GM12873 (cell line): ENCODE measurements at regions not wholly inside any gene's neighbourhood (a gene's known extent, or its start where the extent isn't known, plus 50 kb on each side); places are given as distances from the start of the nearest gene placed in this dataset.

Source experiments
- TF ChIP-seq, protein P1 (sequence below): IDR thresholded peaks from 2 replicates; pipeline ENCODE4 v1.5.1; 2012; ENCODE audit warnings: low read depth, mild to moderate bottlenecking, moderate library complexity, low read length, control low read depth; ENCODE audit not compliant: insufficient read depth; ENCODE audit errors: missing control alignments

DNA sequence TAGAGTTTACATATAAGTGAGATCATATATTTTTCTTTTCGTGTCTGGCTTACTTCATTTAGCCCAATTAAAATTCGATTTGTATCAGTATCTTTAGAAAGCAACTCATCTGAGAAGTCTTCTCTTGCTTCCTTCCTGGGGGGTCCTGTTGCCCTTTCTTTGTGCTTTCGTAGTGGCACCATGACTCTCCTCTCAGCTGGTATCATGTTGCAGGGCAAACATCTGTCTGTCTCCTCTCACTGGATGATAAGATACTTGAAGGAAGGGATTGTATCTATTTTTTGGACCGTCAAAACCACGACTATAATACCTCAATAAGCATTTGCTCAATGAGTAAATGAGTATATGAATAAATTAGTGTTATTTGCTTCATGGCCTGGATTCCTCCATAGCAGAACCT lies 382.5 kb upstream of the SORCS1 start:
- TF ChIP-seq, protein P1, sequence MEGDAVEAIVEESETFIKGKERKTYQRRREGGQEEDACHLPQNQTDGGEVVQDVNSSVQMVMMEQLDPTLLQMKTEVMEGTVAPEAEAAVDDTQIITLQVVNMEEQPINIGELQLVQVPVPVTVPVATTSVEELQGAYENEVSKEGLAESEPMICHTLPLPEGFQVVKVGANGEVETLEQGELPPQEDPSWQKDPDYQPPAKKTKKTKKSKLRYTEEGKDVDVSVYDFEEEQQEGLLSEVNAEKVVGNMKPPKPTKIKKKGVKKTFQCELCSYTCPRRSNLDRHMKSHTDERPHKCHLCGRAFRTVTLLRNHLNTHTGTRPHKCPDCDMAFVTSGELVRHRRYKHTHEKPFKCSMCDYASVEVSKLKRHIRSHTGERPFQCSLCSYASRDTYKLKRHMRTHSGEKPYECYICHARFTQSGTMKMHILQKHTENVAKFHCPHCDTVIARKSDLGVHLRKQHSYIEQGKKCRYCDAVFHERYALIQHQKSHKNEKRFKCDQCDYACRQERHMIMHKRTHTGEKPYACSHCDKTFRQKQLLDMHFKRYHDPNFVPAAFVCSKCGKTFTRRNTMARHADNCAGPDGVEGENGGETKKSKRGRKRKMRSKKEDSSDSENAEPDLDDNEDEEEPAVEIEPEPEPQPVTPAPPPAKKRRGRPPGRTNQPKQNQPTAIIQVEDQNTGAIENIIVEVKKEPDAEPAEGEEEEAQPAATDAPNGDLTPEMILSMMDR, result no peak

DNA sequence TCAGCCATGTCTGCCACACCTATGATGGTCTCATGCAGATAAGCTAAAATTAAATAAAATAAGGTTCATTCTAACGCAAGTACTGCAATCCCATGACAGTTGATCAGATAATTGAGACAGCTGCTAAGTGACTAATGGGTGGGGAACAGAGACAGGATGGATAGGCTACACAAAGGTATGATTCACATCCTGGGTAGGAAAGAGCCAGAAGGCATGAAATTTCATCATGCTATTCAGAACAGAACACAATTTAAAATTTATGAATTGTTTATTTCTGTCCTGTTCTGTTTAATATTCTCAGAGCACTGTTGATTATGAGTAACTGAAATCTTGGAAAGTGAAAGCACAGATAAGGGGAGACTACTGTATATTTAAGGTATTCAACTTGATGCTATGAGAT lies 381.8 kb upstream of the SORCS1 start:
- TF ChIP-seq, protein P1, result no peak

DNA sequence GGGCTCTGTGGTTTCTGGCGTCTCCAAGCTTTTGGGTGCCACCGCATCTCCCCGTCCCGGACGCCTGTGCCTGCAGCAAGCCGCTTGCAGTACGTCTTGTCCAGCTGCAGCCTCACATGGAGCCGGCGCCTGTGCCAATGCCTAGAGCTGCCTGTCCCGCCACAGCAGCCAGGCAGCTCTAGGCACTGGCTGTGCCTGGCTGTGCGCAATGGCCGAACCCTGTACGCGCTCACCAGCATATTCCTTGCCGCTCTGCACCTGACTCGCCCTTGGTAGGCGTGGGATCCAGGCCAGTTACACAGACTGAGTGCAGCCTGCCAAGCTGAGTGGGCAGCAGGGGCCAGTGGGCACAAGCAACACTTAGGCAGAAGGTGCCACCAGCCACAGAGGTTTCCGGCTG lies 381.2 kb upstream of the SORCS1 start:
- TF ChIP-seq, protein P1, result no peak

DNA sequence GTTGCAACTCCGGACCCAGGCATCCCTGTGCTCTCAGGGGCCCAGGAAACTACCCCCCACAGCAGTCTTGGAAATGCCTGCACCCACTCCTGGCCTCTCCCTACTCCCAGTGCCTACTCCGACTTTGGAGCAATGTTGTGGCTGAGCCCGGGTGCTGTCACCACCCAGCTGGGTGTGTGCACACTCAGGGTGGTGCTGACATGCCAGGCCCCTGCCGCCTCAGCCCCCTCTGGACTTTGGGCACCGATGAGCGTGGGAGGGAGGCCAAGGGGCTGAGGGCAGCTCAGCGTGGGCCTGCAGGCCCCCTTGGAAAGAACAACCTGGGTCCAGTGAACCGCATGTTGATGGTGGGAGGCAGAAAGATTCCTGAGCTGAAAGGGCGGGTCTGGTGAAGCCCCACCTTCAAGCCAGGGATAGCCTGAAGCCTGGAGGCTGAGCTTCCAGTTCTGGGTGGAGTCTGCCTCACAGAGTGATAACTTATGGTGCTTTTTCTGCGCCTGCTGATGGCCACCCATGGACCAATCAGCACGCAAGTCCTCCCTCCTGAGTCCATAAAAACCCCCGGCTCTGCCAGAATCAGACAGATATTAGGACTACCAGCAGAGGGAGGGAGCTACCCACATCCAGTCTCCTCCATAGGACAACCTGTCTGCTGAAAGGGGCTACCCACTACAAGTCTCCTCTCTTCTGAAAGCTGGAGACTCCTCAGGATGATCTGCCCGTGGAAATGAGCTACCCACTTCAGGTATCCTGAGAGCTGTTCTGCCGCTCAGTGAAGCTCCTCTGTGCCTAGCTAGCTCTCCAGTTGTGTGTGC lies 380.4 kb upstream of the SORCS1 start:
- TF ChIP-seq, protein P1, result no peak

DNA sequence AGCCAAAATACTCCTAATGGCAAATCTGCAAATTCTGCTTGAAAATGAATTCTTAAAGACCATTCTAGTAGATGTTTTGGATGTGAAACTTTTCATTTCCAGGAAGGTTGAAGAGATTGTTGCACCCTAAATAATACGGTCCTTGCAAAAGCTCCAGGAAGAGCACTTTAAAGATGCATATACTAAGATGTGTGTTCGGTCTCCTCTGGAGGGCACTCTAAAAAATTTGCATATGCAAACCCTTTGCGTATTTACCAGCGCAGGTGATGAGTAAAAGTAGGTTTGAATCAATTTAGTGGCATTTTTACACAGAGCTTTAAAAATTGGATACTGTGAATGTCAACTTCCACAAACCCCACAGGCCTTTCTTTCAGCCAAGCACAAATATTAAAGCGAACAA lies 378.1 kb upstream of the SORCS1 start:
- TF ChIP-seq, protein P1, result no peak

DNA sequence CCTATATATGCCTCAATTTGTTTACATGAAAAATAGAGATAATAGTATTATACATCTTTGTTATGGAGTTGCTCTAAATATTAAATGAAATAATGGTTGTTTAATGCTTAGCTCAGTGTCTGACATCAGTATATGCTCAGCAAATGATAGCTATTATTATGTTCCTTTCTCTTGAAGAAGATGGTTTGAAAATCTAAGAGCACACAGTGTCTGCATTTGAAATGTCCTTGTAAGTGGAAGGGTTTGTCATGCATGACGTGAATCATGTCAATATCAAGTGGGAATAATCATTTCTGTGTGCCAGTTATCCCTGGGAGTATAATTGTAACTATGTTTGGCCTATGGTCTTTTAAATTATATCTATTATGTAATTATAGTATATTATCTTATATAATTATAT lies 377.5 kb upstream of the SORCS1 start:
- TF ChIP-seq, protein P1, result no peak

DNA sequence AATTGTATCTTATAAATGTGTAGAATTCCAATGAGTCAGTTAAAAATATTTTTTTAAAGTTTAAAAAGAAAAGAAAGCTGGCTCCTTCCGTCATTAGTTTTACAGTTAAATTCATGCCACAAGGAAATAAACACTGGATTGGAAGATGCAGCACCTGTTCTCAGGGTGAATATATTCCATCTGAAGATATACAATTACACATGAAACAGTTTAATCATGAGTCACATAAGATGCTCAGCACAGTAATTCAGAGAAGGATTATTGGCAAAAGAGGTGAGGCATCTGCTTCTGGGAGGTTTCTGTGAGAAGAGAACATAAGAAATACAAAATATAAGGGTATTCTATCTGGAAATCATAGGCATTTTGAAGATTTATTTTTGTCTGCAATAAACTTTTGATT lies 376.5 kb upstream of the SORCS1 start:
- TF ChIP-seq, protein P1, result no peak
